MV-4-11 (cell line): ENCODE measurements at regions not wholly inside any gene's neighbourhood (a gene's known extent, or its start where the extent isn't known, plus 50 kb on each side); places are given as distances from the start of the nearest gene placed in this dataset.
"Not testable (repeated sequence)": the region's sequence is repeated elsewhere in the genome, so short reads cannot be mapped to it uniquely, and the experiment has no call there.

Experiments
- DNase-seq: peaks from one replicate; lab custom pipeline; 2025; lab: John Stamatoyannopoulos, UW

DNA sequence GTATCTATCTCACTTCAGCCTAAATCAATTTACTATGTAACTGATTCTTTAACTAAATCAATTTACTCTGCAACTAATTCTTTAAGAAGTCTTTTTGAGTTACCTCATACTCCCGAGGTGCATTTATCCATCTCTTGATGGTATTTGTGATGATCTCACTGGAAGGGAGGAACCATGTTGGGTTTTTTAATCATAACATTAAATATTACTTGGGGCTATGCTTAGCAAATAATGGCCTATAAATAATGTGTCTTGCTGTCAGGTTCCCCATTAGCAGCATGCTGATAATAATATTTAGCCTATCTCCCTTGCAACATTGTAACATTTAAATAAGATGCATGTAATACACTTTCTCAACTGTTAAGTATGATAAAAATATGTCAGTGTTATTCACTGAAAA is 411.3 kb downstream of the SLITRK1 start:
- no peak for DNase-seq

GRCh38 chr13:83470133-83470797 is 412.0 kb downstream of the SLITRK1 start:
- no peak for DNase-seq

DNA sequence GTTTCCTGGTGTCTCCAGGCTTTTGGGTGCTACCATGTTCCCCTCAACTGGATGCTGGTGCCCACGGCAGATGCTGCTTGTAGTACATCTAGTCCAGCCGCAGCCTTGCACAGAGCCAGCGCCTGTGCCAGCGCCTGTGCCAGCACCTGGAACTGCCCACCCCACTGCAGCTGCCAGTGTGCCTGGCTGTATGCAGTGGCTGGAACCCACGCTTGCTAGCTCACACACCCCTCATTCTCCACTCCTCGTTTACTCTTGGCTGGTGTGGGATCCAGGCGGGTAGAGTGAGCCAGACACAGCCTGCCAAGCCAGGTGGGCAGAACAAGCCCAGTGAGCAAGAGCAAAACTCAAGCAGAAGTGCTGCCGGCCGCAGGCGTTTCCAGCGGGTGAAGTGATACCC is 428.6 kb downstream of the SLITRK1 start:
- no peak for DNase-seq

DNA sequence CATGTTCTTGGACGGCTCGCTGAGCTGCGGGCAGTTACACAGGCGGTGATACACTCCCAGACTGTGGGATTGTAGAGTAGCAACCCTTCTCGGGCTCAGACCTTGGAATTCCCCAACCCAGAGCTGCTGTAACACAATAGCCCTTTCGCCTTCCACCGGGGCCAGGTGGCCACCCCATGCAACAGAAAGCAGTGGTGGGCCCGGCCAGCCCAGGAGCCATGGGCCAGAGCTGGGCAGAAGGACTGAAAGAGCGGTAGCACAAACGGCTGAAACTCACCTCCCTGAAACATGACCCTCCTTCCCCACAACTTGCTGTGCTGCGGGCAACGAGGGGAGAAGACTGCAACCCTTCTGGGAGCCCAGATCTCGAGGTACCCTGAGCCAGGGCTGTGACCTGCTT is 429.0 kb downstream of the SLITRK1 start:
- no peak for DNase-seq

DNA sequence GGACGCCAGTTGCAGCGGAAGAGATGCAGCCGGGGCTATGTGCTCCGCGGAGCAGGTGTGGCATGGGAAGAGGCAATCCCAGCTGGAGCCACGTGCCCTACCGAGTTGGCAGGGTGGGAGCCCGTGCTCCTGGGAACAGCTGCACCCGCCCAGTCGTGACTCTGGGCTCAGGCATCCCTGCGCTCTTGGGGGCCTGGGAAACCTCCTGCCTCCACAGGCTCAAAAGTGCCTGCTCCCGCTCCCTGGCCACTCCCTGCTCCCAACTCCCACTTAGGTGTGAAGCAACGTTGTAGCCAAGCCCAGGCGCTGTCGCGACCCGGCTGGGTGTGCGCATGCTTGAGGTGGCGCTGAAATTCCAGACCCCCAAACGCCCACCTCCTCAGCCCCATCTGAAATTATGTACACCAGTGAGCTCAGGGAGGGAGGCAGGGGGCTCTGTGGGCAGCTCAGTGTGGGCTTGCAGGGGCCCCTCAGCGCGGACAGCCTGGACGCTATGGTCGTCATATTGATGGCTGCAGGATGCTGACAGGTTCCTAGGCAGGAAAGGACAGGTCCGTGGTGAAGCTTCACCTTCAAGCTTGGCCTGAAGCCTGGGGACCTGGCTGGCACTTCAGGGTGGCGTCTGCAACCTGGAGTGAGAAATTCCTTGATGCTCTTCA is 429.9 kb downstream of the SLITRK1 start:
- no peak for DNase-seq

GRCh38 chr13:83450591-83450990 is 431.7 kb downstream of the SLITRK1 start:
- no peak for DNase-seq

GRCh38 chr13:83449668-83450395 is 432.4 kb downstream of the SLITRK1 start:
- DNase-seq: no peak

DNA sequence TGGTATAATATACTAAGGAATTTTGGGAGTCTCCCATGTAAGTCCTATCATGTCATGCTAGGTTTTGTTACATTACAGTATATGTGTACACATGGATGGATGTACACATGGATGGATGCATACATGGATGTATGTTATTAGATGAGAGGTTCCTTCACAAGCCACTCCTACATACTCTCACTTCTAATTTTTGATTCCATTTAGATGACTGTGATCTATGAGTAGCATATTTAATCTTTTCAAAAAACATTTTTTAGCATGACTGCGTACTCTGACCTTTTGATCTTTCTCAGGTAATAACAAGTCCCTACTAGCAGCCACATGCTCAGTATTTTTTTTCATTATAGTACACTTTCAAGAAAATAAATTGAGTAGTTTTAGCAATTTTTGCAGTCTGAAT is 441.8 kb downstream of the SLITRK1 start:
- DNase-seq: no peak

- not testable (repeated sequence) for DNase-seq
Observed at GRCh38 chr13:83439464-83439863, 442.8 kb downstream of the SLITRK1 start.

DNA sequence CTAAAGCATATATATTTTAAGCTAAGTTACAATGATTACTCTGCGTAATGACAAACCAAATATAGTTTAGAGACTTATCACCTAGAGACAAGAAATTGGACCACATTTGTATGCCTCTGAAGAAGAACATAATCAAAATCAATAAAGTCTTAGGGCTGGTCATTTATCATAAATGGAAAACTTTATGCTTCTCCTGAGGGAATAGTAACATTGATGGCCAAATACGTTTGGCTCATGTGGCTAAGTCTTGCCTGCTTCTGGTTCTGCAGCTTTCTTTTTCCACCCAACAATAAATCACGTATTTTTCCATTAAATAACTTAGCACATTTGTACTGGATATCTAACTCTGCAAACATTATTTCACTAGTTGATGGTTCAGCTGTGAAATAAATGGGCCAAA is 458.4 kb downstream of the SLITRK1 start:
- DNase-seq: no peak

GRCh38 chr13:83423381-83423780 is 458.9 kb downstream of the SLITRK1 start:
- DNase-seq: no peak

DNA sequence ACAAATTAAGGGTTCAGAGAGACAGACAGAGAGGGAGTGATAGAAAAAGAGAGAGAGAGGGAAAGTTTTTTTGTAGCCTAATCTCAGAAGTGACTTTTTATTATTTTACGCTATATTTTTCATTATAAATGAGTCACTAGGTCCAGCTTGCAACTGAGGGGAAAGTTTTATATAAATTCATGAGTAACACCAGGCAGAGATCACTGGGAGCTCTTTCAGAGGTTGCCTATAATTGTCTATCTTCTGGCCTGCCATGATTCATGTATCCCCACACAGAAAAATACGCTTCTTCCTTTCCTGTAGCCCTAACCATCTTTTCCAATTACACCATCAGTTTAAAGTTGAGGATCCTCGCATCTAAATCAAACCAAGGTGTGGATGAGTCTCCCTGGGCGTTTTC is 467.9 kb downstream of the SLITRK1 start:
- DNase-seq: no peak

DNA sequence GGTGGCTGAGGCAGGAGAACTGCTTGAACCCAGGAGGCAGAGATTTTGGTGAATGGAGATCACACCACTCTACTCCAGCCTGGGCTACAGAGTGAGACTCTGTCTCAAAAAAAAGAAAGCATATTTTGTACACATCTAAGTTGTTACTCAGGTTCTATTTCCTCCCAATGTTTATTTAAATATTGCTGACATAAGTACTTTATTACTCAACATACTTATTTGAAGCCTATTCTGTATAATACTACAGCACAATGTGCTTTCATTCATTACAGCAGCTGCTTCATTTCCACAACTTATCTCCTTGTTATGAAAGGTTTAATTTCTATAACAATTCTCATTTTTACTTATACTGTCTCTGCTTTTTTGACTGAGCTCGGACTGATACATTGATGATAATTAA is 495.7 kb downstream of the SLITRK1 start:
- no peak for DNase-seq

- no peak for DNase-seq
Observed at GRCh38 chr13:83378908-83379307, 503.4 kb downstream of the SLITRK1 start.

- no peak for DNase-seq
Observed at GRCh38 chr13:83377491-83377890, 504.8 kb downstream of the SLITRK1 start.

DNA sequence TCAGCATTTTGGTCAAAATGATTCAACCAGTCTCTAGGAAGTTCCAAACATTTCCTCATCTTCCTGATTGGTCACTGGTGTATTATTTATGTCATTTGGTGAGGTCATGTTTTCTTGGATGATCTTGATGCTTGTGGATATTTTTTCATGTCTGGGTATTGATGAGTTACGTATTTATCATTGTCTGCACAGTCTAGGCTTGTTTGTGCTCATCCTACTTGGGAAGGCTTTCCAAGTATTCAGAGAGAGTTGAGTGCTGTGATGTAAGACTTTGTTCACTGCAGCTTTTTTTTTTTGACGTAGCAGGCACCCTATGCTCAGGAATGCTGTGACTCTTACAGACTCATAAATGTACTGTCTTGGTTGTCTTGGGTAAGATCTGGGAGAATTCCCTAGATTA is 509.5 kb downstream of the SLITRK1 start:
- no peak for DNase-seq

DNA sequence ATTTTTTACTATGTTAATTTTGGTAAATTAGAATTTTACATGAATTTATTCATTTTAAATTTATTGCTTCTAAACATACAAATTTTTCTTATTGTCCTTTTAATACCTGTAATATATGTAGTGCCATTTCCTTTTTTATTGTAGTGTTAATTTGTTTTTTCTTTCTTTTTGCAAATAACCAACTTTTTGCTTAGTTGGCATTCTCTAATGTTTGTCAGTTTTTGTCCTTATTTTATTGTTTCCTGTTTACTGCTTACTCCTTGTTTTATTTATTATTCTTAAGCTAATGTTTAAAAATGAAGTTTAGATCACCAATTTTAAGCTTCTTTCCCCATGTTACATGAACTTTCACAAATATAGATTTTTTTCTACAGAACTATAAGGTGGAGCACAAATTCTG is 516.6 kb downstream of the SLITRK1 start:
- no peak for DNase-seq

DNA sequence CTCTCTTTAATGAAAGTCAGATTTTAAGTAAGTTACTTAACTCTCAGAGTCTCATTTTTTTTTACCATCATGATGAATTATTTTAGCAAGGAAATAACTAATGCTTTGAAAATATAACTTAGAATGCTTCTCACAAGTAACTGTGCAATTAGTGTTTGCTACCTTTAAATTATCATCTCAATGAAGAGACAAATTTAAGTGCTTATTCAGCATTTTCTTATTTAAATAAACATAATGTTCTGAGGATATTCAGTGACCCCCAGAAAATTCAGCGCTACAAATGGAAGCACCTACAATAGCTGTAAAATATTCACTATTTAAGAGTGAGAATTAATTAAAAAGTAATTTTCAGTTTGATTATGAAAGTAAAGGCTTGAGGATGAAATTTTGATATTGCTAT is 527.2 kb downstream of the SLITRK1 start:
- DNase-seq: no peak

- DNase-seq: no peak
Observed at GRCh38 chr13:83352391-83352790, 529.9 kb downstream of the SLITRK1 start.

GRCh38 chr13:83350569-83350968 is 531.7 kb downstream of the SLITRK1 start:
- DNase-seq: no peak

- DNase-seq: no peak
Observed at GRCh38 chr13:83344518-83344917, 537.8 kb downstream of the SLITRK1 start.

DNA sequence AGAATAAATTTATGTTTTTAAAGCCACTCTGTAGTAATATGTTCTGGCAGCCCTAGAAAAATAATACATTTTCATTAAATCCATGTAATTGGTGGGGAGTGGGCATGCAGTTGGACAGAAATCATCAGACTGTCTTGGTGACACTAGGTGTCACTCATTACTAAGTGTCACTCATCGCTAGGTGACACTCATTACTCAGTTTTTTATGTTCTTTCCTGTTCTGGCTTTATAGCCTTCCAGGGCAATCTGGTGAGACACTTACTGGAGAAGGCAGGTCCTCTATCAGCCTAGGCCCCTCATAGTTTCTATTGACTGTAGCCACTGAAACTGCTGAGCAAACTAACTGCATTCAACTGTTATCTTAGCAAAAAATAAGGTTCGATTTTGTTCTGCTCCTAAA is 542.1 kb downstream of the SLITRK1 start:
- DNase-seq: no peak

GRCh38 chr13:83333614-83334388 is 548.5 kb downstream of the SLITRK1 start:
- DNase-seq: no peak
